ENCODE measurements at regions not wholly inside any gene's neighbourhood (a gene's known extent, or its start where the extent isn't known, plus 50 kb on each side); places are given as distances from the start of the nearest gene placed in this dataset.
"Not testable (repeated sequence)": the region's sequence is repeated elsewhere in the genome, so short reads cannot be mapped to it uniquely, and the experiment has no call there.

- no peak for DNase-seq (ENCODE audit: extremely low read depth, low read depth, low spot score)
Measured at GRCh38 chr10:78596556-78596955, 472.2 kb upstream of the ZMIZ1 start.

- DNase-seq (ENCODE audit: extremely low read depth, low read depth, low spot score): no peak
Measured at GRCh38 chr10:78597796-78598555, 470.8 kb upstream of the ZMIZ1 start.

GRCh38 chr10:78599122-78599853, 469.5 kb upstream of the ZMIZ1 start:
- DNase-seq (ENCODE audit: extremely low read depth, low read depth, low spot score): no peak

GRCh38 chr10:78600121-78600665, 468.6 kb upstream of the ZMIZ1 start:
- DNase-seq (ENCODE audit: extremely low read depth, low read depth, low spot score): no peak

- no peak for DNase-seq (ENCODE audit: extremely low read depth, low read depth, low spot score)
Measured at GRCh38 chr10:78600740-78601139, 468.0 kb upstream of the ZMIZ1 start.

- DNase-seq (ENCODE audit: extremely low read depth, low read depth, low spot score): no peak
Measured at GRCh38 chr10:78602201-78602932, 466.4 kb upstream of the ZMIZ1 start.

GRCh38 chr10:78604286-78604685, 464.5 kb upstream of the ZMIZ1 start:
- no peak for DNase-seq (ENCODE audit: extremely low read depth, low read depth, low spot score)

GRCh38 chr10:78604721-78605120, 464.0 kb upstream of the ZMIZ1 start:
- no peak for DNase-seq (ENCODE audit: extremely low read depth, low read depth, low spot score)

GRCh38 chr10:78605800-78606350, 462.9 kb upstream of the ZMIZ1 start:
- no peak for DNase-seq (ENCODE audit: extremely low read depth, low read depth, low spot score)

GRCh38 chr10:78606766-78607165, 462.0 kb upstream of the ZMIZ1 start:
- not testable (repeated sequence) for DNase-seq (ENCODE audit: extremely low read depth, low read depth, low spot score)

GRCh38 chr10:78609976-78610375, 458.8 kb upstream of the ZMIZ1 start:
- DNase-seq (ENCODE audit: extremely low read depth, low read depth, low spot score): no peak

- DNase-seq (ENCODE audit: extremely low read depth, low read depth, low spot score): no peak
Measured at GRCh38 chr10:78613132-78613531, 455.6 kb upstream of the ZMIZ1 start.

- no peak for DNase-seq (ENCODE audit: extremely low read depth, low read depth, low spot score)
Measured at GRCh38 chr10:78614267-78614666, 454.5 kb upstream of the ZMIZ1 start.

- DNase-seq (ENCODE audit: extremely low read depth, low read depth, low spot score): no peak
Measured at GRCh38 chr10:78614744-78615143, 454.0 kb upstream of the ZMIZ1 start.

- DNase-seq (ENCODE audit: extremely low read depth, low read depth, low spot score): no peak
Measured at GRCh38 chr10:78616125-78616695, 452.6 kb upstream of the ZMIZ1 start.

- DNase-seq (ENCODE audit: extremely low read depth, low read depth, low spot score): no peak
Measured at GRCh38 chr10:78617115-78617514, 451.7 kb upstream of the ZMIZ1 start.

GRCh38 chr10:78617631-78618030, 451.1 kb upstream of the ZMIZ1 start:
- DNase-seq (ENCODE audit: extremely low read depth, low read depth, low spot score): no peak

- DNase-seq (ENCODE audit: extremely low read depth, low read depth, low spot score): no peak
Measured at GRCh38 chr10:78618050-78618449, 450.7 kb upstream of the ZMIZ1 start.

GRCh38 chr10:78619115-78619851, 449.5 kb upstream of the ZMIZ1 start:
- DNase-seq (ENCODE audit: extremely low read depth, low read depth, low spot score): no peak

GRCh38 chr10:78619896-78620295, 448.9 kb upstream of the ZMIZ1 start:
- DNase-seq (ENCODE audit: extremely low read depth, low read depth, low spot score): no peak
